Tibial nerve (tissue), 4 donors: ENCODE measurements at regions not wholly inside any gene's neighbourhood (a gene's known extent, or its start where the extent isn't known, plus 50 kb on each side); places are given as distances from the start of the nearest gene placed in this dataset.

ENCODE experiments used
- DNase-seq, 2 donors: peaks; one replicate each; pipeline ENCODE4 v3.0.0-alpha.2; 2019; ENCODE audit warnings: low spot score in 2 of 2
- H3K27ac ChIP-seq, 4 donors: fragments of 200-600 bp; sonication (generic) in 3 of 4; one replicate each; pipeline ENCODE4 v1.5.1; 2017 to 2019; ENCODE audit warnings: mild to moderate bottlenecking in 1 of 4
- H3K27me3 ChIP-seq, 2 donors: fragments of 200-600 bp; sonication (generic) in 1 of 2; one replicate each; pipeline versions ENCODE4 v1.5.1 to v1.6.0; 2017 to 2019
- H3K36me3 ChIP-seq, 3 donors: fragments of 200-600 bp; sonication (generic); one replicate each; pipeline ENCODE4 v1.5.1; 2018 to 2019
- H3K4me1 ChIP-seq, 4 donors: fragments of 200-600 bp; sonication (generic) in 3 of 4; one replicate each; pipeline ENCODE4 v1.5.1; 2017 to 2019
- H3K4me3 ChIP-seq, 4 donors: fragments of 200-600 bp; sonication (generic) in 3 of 4; one replicate each; pipeline ENCODE4 v1.5.1; 2017 to 2019; ENCODE audit warnings: mild to moderate bottlenecking in 1 of 4, moderate library complexity in 1 of 4
- H3K9me3 ChIP-seq, 4 donors: fragments of 200-600 bp; sonication (generic) in 3 of 4; one replicate each; pipeline ENCODE4 v1.5.1; 2017 to 2019
- EP300 ChIP-seq, 2 donors: sonication (generic); formaldehyde crosslinking; IDR thresholded peaks; one replicate each; pipeline ENCODE4 v1.6.1; 2017; ENCODE audit warnings: antibody characterized with exemption in 2 of 2, mild to moderate bottlenecking in 1 of 2
- POLR2A ChIP-seq, 2 donors: fragments of 450-650 bp; IDR thresholded peaks; one replicate each; pipeline ENCODE4 v1.6.1; 2017; ENCODE audit warnings: antibody characterized with exemption in 2 of 2, mild to moderate bottlenecking in 2 of 2, moderate library complexity in 2 of 2
- WGBS, 2 donors: methylation state at CpG; one replicate each; pipeline ENCODE4 v1.1.5; 2018; 5-methylcytosine and 5-hydroxymethylcytosine counted together
- TF ChIP-seq, protein P1 (sequence below), 5 experiments: fragments of 200-600 bp in 3 of 5; fragments of 450-650 bp in 2 of 5; sonication (generic) in 3 of 5; IDR thresholded peaks; one replicate each; pipeline ENCODE4 v1.5.1; 2016 to 2019; ENCODE audit warnings: antibody characterized with exemption in 5 of 5, mild to moderate bottlenecking in 3 of 5, moderate library complexity in 2 of 5

- 59 to 66% methylated on average over 2 of the region's 2 CpGs for WGBS, 2 donors
- Histone ChIP-seq H3K27me3 (no peaks in the 10 kb centered on the region), H3K4me1 (no peaks in the 10 kb centered on the region), H3K9me3 (no peaks in the 10 kb centered on the region), H3K27ac (no peak overlapping the region), H3K4me3 (no peak overlapping the region), H3K36me3 (no peaks in the 10 kb centered on the region)
- TF ChIP-seq, protein P1, sequence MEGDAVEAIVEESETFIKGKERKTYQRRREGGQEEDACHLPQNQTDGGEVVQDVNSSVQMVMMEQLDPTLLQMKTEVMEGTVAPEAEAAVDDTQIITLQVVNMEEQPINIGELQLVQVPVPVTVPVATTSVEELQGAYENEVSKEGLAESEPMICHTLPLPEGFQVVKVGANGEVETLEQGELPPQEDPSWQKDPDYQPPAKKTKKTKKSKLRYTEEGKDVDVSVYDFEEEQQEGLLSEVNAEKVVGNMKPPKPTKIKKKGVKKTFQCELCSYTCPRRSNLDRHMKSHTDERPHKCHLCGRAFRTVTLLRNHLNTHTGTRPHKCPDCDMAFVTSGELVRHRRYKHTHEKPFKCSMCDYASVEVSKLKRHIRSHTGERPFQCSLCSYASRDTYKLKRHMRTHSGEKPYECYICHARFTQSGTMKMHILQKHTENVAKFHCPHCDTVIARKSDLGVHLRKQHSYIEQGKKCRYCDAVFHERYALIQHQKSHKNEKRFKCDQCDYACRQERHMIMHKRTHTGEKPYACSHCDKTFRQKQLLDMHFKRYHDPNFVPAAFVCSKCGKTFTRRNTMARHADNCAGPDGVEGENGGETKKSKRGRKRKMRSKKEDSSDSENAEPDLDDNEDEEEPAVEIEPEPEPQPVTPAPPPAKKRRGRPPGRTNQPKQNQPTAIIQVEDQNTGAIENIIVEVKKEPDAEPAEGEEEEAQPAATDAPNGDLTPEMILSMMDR (IDR thresholded peaks at IDR 0.05) = no peak
- TF ChIP-seq POLR2A (IDR thresholded peaks at IDR 0.05) = no peak
- no peak for TF ChIP-seq EP300 (IDR thresholded peaks at IDR 0.05)
- DNase-seq = no peak
These were observed 315.4 kb downstream of the MCTP2 start for GRCh38 chr15:94546808-94547207.

GRCh38 chr15:94547711-94548110 lies 316.4 kb downstream of the MCTP2 start:
- DNase-seq = no peak
- H3K27ac ChIP-seq = no peak overlapping the region
- H3K27me3 ChIP-seq = no peaks in the 10 kb centered on the region
- no peak overlapping the region for H3K4me3 ChIP-seq
- no peaks in the 10 kb centered on the region for H3K9me3 ChIP-seq
- no peaks in the 10 kb centered on the region for H3K4me1 ChIP-seq
- no peaks in the 10 kb centered on the region for H3K36me3 ChIP-seq
- 30 to 33% methylated on average over 6 of the region's 6 CpGs for WGBS, 2 donors
- no peak for TF ChIP-seq POLR2A (IDR thresholded peaks at IDR 0.05)
- TF ChIP-seq, protein P1 (IDR thresholded peaks at IDR 0.05) = no peak
- TF ChIP-seq EP300 (IDR thresholded peaks at IDR 0.05) = no peak

DNA sequence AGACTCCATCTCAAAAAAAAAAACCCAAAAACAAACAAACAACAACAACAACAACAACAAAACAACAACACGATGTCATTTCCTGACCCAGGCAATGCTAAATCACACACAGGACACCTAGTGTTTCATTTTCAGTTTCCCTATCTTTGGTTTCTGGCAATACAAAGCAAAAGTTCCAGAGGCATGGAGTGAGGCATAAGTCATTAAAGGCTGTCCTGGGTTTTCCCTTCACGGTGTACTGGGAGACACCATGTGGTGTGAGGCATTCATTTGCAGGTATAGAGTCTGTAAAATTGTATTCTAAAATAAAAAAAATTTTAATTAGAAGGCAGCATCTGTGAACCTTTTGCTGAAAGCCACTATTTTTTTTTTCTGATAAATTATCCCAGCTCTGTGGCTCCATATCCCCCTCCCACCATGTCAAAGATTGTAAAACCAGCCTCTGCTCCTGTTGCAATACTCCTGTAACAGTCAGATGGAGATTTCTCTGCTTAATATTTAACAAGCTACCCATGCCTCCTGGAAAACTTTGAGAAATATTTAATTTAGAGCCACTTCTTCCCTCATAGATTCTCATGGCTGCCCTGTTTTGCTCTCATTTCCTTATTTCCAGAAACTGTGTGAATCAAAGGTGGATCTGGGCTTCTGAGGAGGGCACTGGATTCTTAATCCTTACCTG lies 324.6 kb downstream of the MCTP2 start:
- Histone ChIP-seq H3K36me3 (no peaks in the 10 kb centered on the region), H3K4me1 (no peaks in the 10 kb centered on the region), H3K27ac (no peak overlapping the region), H3K4me3 (no peak overlapping the region), H3K9me3 (no peaks in the 10 kb centered on the region), H3K27me3 (no peaks in the 10 kb centered on the region)
- 92 to 93% methylated on average over 2 of the region's 2 CpGs for WGBS, 2 donors
- TF ChIP-seq, protein P1 (IDR thresholded peaks at IDR 0.05) = no peak
- no peak for TF ChIP-seq POLR2A (IDR thresholded peaks at IDR 0.05)
- no peak for TF ChIP-seq EP300 (IDR thresholded peaks at IDR 0.05)
- no peak for DNase-seq

DNA sequence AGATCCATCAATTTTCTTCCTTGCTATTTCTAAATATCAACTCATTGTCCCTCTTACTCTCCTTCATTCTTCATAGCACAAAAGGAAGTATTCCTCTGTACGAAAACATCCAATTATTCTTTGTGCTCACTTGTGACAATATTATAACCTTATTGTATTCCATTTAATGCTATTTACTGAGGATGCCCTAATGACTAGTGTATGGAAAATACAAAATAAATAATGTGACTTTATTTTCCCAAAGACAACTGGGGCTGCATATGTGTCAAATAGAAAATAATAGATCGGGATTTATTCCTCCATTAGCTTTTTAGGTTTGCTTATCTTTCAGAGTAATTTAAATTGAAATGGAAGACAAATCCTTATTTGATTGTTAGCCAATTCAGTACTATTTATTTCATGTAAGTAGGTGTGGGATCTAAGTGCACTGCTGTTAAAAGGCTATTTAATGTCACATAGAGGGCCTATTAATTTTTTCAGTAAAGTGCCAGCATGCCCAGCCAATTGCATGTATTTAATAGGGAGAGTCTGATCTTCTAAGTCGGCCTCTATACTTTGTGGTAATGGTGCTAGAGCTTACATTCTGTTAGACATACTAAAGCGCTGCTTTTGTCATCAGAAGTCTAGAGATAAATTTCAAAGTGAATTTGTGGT lies 329.8 kb downstream of the MCTP2 start:
- 93% methylated on average over 4 of the region's 4 CpGs for WGBS, 2 donors
- Histone ChIP-seq H3K36me3 (no peaks in the 10 kb centered on the region), H3K4me3 (no peak overlapping the region), H3K27me3 (no peaks in the 10 kb centered on the region), H3K27ac (no peak overlapping the region), H3K9me3 (peaks cover 0 to 15% (median 0%) of the 10 kb centered on the region in 4 donors), H3K4me1 (no peaks in the 10 kb centered on the region)
- DNase-seq = no peak
- TF ChIP-seq, protein P1 (IDR thresholded peaks at IDR 0.05) = no peak
- TF ChIP-seq EP300 (IDR thresholded peaks at IDR 0.05) (no peak), POLR2A (IDR thresholded peaks at IDR 0.05) (no peak)

DNA sequence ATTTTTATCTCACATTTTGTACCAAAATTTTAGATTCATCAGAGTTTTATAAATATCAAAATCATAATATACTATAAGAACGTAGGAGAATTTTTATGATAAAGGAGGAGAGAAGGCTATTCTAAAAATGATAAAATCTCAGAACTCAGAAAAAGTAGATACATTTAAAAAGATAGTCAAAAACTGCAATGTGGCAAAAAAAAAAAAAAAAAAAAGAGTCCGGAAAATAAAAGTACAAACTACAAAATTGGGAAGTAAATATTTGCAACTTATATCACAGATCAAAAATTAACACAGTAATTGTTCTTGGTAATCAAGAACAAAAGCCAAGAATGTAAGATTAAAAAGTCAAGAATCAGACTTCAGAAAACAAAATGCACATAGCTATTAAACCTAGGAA lies 332.1 kb downstream of the MCTP2 start:
- no peaks in the 10 kb centered on the region for H3K4me1 ChIP-seq
- H3K27ac ChIP-seq = no peak overlapping the region
- TF ChIP-seq EP300 (IDR thresholded peaks at IDR 0.05) (no peak), POLR2A (IDR thresholded peaks at IDR 0.05) (no peak)
- TF ChIP-seq, protein P1 (IDR thresholded peaks at IDR 0.05) = no peak
- H3K36me3 ChIP-seq = no peaks in the 10 kb centered on the region
- no peak for DNase-seq
- H3K9me3 ChIP-seq = peaks cover 0 to 15% (median 0%) of the 10 kb centered on the region in 4 donors
- H3K27me3 ChIP-seq = no peaks in the 10 kb centered on the region
- H3K4me3 ChIP-seq = no peak overlapping the region
- 91 to 96% methylated on average over 2 of the region's 2 CpGs for WGBS, 2 donors
